H9 (cell line): ENCODE measurements at regions not wholly inside any gene's neighbourhood (a gene's known extent, or its start where the extent isn't known, plus 50 kb on each side); places are given as distances from the start of the nearest gene placed in this dataset.

Experiments
- DNase-seq: peaks from one replicate; pipeline ENCODE4 v3.0.0-alpha.2; 2017
- H2AFZ ChIP-seq: one replicate; pipeline ENCODE4 v1.6.1; 2013; ENCODE audit warnings: mild to moderate bottlenecking, low read length, control low read depth, moderate library complexity
- H2AK5ac ChIP-seq: 2 replicates; pipeline ENCODE4 v1.6.1; 2013; ENCODE audit warnings: low read length, control low read depth, mixed read lengths; ENCODE audit not compliant: insufficient read length
- H2BK120ac ChIP-seq: one replicate; pipeline ENCODE4 v1.6.1; 2013; ENCODE audit warnings: low read depth, mild to moderate bottlenecking, low read length, control low read depth, inconsistent platforms; ENCODE audit not compliant: poor library complexity, severe bottlenecking
- H2BK12ac ChIP-seq: 2 replicates; pipeline ENCODE4 v1.6.1; 2013; ENCODE audit warnings: low read length, control low read depth, mixed read lengths, low read depth; ENCODE audit not compliant: insufficient read length
- H2BK15ac ChIP-seq: 2 replicates; pipeline ENCODE4 v1.6.1; 2013; ENCODE audit warnings: low read depth, low read length, control low read depth
- H2BK20ac ChIP-seq: one replicate; pipeline ENCODE4 v1.6.1; 2013; ENCODE audit warnings: low read depth, mild to moderate bottlenecking, low read length, control low read depth, inconsistent platforms; ENCODE audit not compliant: poor library complexity, severe bottlenecking
- H2BK5ac ChIP-seq: 2 replicates; pipeline ENCODE4 v1.6.1; 2013; ENCODE audit warnings: low read length, control low read depth, mixed read lengths; ENCODE audit not compliant: insufficient read length
- H3K14ac ChIP-seq: 2 replicates; pipeline ENCODE4 v1.6.1; 2013; ENCODE audit warnings: low read length, control low read depth; ENCODE audit not compliant: insufficient read depth
- H3K18ac ChIP-seq: 2 replicates; pipeline ENCODE4 v1.6.1; 2013; ENCODE audit warnings: low read depth, mild to moderate bottlenecking, mixed read lengths, low read length, control low read depth; ENCODE audit not compliant: insufficient read length
- H3K23ac ChIP-seq: 2 replicates; pipeline ENCODE4 v1.6.1; 2013; ENCODE audit warnings: low read length, control low read depth, mixed read lengths, low read depth; ENCODE audit not compliant: insufficient read length
- H3K23me2 ChIP-seq: 2 replicates; pipeline ENCODE4 v1.6.1; 2013; ENCODE audit warnings: low read depth, mild to moderate bottlenecking, mixed read lengths, low read length, control low read depth; ENCODE audit not compliant: insufficient read length, poor library complexity, severe bottlenecking
- H3K27ac ChIP-seq: 2 replicates; pipeline ENCODE4 v1.5.1; 2013; ENCODE audit warnings: low read length, control low read depth, mixed read lengths, low read depth; ENCODE audit not compliant: insufficient read length
- H3K27me3 ChIP-seq: 2 replicates; pipeline ENCODE4 v1.6.1; 2013; ENCODE audit warnings: low read length, control low read depth, inconsistent platforms; ENCODE audit not compliant: insufficient read depth
- H3K4ac ChIP-seq: 2 replicates; pipeline ENCODE4 v1.6.1; 2013; ENCODE audit warnings: low read depth, mild to moderate bottlenecking, control low read depth, inconsistent platforms, low read length, moderate library complexity
- H3K4me1 ChIP-seq: 2 replicates; pipeline ENCODE4 v1.6.1; 2013; ENCODE audit warnings: low read length, control low read depth, inconsistent platforms; ENCODE audit not compliant: insufficient read depth
- H3K4me2 ChIP-seq: 2 replicates; pipeline ENCODE4 v1.6.1; 2013; ENCODE audit warnings: low read length, control low read depth, mixed read lengths; ENCODE audit not compliant: insufficient read length, insufficient read depth
- H3K56ac ChIP-seq: 2 replicates; pipeline ENCODE4 v1.6.1; 2013; ENCODE audit warnings: low read depth, mild to moderate bottlenecking, mixed read lengths, low read length, control low read depth; ENCODE audit not compliant: insufficient read length
- H3K79me1 ChIP-seq: 2 replicates; pipeline ENCODE4 v1.6.1; 2013; ENCODE audit warnings: low read depth, mild to moderate bottlenecking, moderate library complexity, low read length, control low read depth, inconsistent platforms; ENCODE audit not compliant: insufficient read depth, poor library complexity, severe bottlenecking
- H3K79me2 ChIP-seq: 2 replicates; pipeline ENCODE4 v1.6.1; 2013; ENCODE audit warnings: low read length, control low read depth, inconsistent platforms; ENCODE audit not compliant: insufficient read depth
- H3K9ac ChIP-seq: 2 replicates; pipeline ENCODE4 v1.6.1; 2013; ENCODE audit warnings: low read length, control low read depth, mixed read lengths; ENCODE audit not compliant: insufficient read length; ENCODE audit errors: extremely low read depth
- H3K9me3 ChIP-seq: one replicate; pipeline ENCODE4 v1.6.1; 2013; ENCODE audit warnings: low read depth, low read length, inconsistent platforms; ENCODE audit not compliant: control insufficient read depth
- H3T11ph ChIP-seq: one replicate; pipeline ENCODE4 v1.6.1; 2013; ENCODE audit warnings: mild to moderate bottlenecking, low read length, control low read depth, inconsistent platforms
- H4K20me1 ChIP-seq: one replicate; pipeline ENCODE4 v1.6.1; 2013; ENCODE audit not compliant: control insufficient read depth, insufficient read length, insufficient read depth
- H4K5ac ChIP-seq: 2 replicates; pipeline ENCODE4 v1.6.1; 2013; ENCODE audit warnings: low read depth, mild to moderate bottlenecking, mixed read lengths, low read length, control low read depth; ENCODE audit not compliant: insufficient read length
- H4K8ac ChIP-seq: replicated peaks from 2 replicates; pipeline ENCODE4 v1.6.1; 2013; ENCODE audit warnings: low read length, control low read depth, mixed read lengths, low read depth; ENCODE audit not compliant: insufficient read length
- H4K91ac ChIP-seq: 2 replicates; pipeline ENCODE4 v1.6.1; 2013; ENCODE audit warnings: low read depth, mild to moderate bottlenecking, moderate library complexity, mixed read lengths, low read length, control low read depth; ENCODE audit not compliant: insufficient read length
- H3K27ac Mint-ChIP-seq, 3 experiments: 2 replicates in 2 of 3; 3 replicates in 1 of 3; pipeline ENCODE4 v1.8.0; 2020 to 2021; ENCODE audit warnings: mixed read lengths in 3 of 3, mild to moderate bottlenecking in 1 of 3, moderate library complexity in 1 of 3
- H3K27me3 Mint-ChIP-seq: 2 replicates; pipeline ENCODE4 v1.8.0; 2021; ENCODE audit warnings: low read depth, mild to moderate bottlenecking, moderate library complexity, mixed read lengths
- H3K36me3 Mint-ChIP-seq, 3 experiments: 2 replicates in 2 of 3; 3 replicates in 1 of 3; pipeline ENCODE4 v1.8.0; 2020 to 2021; ENCODE audit warnings: low read depth in 3 of 3, mixed read lengths in 3 of 3; ENCODE audit not compliant: insufficient read depth in 1 of 3
- H3K4me1 Mint-ChIP-seq, 2 experiments: 2 replicates each; pipeline ENCODE4 v1.8.0; 2020; ENCODE audit warnings: mixed read lengths in 2 of 2
- H3K4me3 Mint-ChIP-seq, 2 experiments: 2 replicates in 1 of 2; 3 replicates in 1 of 2; pipeline ENCODE4 v1.8.0; 2020 to 2021; ENCODE audit warnings: mild to moderate bottlenecking in 2 of 2, mixed read lengths in 2 of 2, moderate library complexity in 1 of 2
- H3K9me3 Mint-ChIP-seq, 2 experiments: 2 replicates in 1 of 2; 3 replicates in 1 of 2; pipeline ENCODE4 v1.8.0; 2020; ENCODE audit warnings: mild to moderate bottlenecking in 2 of 2, mixed read lengths in 2 of 2, moderate library complexity in 1 of 2
- CTCF ChIP-seq: fragments of 200-600 bp; sonication (generic); conservative IDR thresholded peaks from 3 replicates; pipeline ENCODE4 v1.8.0; 2021; ENCODE audit warnings: antibody characterized with exemption, mild to moderate bottlenecking
- WGBS: extraction: QIAGEN DNeasy Blood & Tissue Kit; methylation state at CpG from one replicate; pipeline ENCODE4 v1.1.7; 2013; ENCODE audit warnings: missing lambda C conversion rate, low lambda C conversion rate, mixed read lengths; ENCODE audit not compliant: insufficient read length; ENCODE audit errors: extremely low coverage; 5-methylcytosine and 5-hydroxymethylcytosine counted together

GRCh38 chr4:45482346-45482745 is 641.5 kb downstream of the GABRG1 start:
- Histone ChIP-seq H3K79me2 (no peaks in the 10 kb centered on the region), H3K9me3 (no peaks in the 10 kb centered on the region), H2BK15ac (no peak overlapping the region), H2BK120ac (no peak overlapping the region), H3K27me3 (no peaks in the 10 kb centered on the region), H3K18ac (no peak overlapping the region), H4K20me1 (no peaks in the 10 kb centered on the region), H3K23ac (no peak overlapping the region), H3K14ac (no peak overlapping the region), H3K56ac (no peak overlapping the region), H3K79me1 (no peaks in the 10 kb centered on the region), H2AK5ac (no peak overlapping the region), H3K9ac (no peak overlapping the region), H3T11ph (no peak overlapping the region), H3K4me1 (no peaks in the 10 kb centered on the region), H3K27ac (no peak overlapping the region), H3K4ac (no peak overlapping the region), H2BK12ac (no peak overlapping the region), H2BK5ac (no peak overlapping the region), H2BK20ac (no peak overlapping the region), H4K8ac (no peak overlapping the region), H2AFZ (no peak overlapping the region), H4K91ac (no peak overlapping the region), H3K4me2 (no peak overlapping the region), H4K5ac (no peak overlapping the region), H3K23me2 (no peaks in the 10 kb centered on the region)
- Mint-ChIP-seq H3K4me1 (no peaks in the 10 kb centered on the region), H3K36me3 (no peaks in the 10 kb centered on the region), H3K27me3 (no peaks in the 10 kb centered on the region), H3K4me3 (no peak overlapping the region), H3K27ac (no peak overlapping the region), H3K9me3 (peaks cover 0 to 2% of the 10 kb centered on the region in 2 experiments; a peak in 2 of 5 replicates)
- no peak for TF ChIP-seq CTCF
- WGBS, result no CpG with 5 or more reads among the region's 7 CpGs
- DNase-seq, result no peak
